ENCODE measurements at regions not wholly inside any gene's neighbourhood (a gene's known extent, or its start where the extent isn't known, plus 50 kb on each side); places are given as distances from the start of the nearest gene placed in this dataset.

DNA sequence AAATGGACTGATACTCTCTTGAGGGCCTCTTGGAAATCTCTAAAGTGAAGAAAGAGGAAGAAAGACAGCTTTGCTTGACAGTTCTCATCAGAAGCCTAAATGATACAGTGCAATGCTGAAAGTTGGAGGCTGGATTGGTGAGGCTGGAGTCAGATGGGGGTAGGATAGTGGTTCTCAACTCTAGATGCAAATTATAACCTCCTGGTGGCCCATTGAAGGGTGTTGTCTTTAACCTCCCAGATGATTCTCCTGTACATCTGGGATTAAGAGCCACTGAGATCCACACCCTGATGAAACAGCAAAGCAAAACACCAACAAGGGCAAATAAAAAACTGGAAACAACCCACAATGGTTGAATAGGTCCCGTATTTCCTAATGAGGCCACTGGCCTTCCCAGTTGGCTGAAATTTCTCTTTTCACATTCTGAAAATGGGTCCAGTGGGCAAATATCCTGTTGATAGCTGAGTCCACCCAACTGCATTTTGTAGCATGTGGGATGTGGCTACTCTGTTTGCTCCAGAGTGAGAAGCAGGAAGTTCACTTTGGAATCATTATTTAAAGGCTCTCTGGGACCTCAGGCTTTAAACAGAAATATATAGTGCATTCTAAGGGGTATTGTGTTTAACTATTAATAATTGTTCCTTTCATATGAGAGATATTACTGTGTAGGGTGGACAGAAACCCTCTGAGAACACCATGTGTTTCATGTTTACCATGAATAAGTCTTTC lies 208.1 kb downstream of the SOX4 start:
- H3K4me2 ChIP-seq (ENCODE audit: low read length), result no peak overlapping the region
- H3K27ac ChIP-seq (ENCODE audit: low read depth, low read length), result no peak overlapping the region
- H3F3A ChIP-seq (ENCODE audit: control insufficient read depth, insufficient read depth), result no peaks in the 10 kb centered on the region
- no peaks in the 10 kb centered on the region for H3K27me3 ChIP-seq (ENCODE audit: control insufficient read depth, low read length)
- H3K9me2 ChIP-seq (replicated peaks; ENCODE audit: control insufficient read depth, low read length), result no peaks in the 10 kb centered on the region
- no peak overlapping the region for H3K4me3 ChIP-seq (ENCODE audit: low read length)
- H3K9me3 ChIP-seq (ENCODE audit: control insufficient read depth, insufficient read depth, low read length), result no peaks in the 10 kb centered on the region
- H4K20me1 ChIP-seq (ENCODE audit: control insufficient read depth, insufficient read depth, low read depth, low read length), result no peaks in the 10 kb centered on the region
- H3K4me1 ChIP-seq (ENCODE audit: control insufficient read depth, low read length), result no peaks in the 10 kb centered on the region
- H3K79me2 ChIP-seq (ENCODE audit: control insufficient read depth, low read length), result no peaks in the 10 kb centered on the region
- TF ChIP-seq CTCF (IDR thresholded peaks at IDR 0.05; ENCODE audit: low read depth, low read length, poor library complexity, severe bottlenecking), result no peak
- TF ChIP-seq EZH2phosphoT487 (IDR thresholded peaks at IDR 0.05; ENCODE audit: borderline replicate concordance, low read length), result no peak
- no peaks in the 10 kb centered on the region for H3K36me3 ChIP-seq (ENCODE audit: control insufficient read depth, low read length)

- Histone ChIP-seq H3K9me3 (ENCODE audit: control insufficient read depth, insufficient read depth, low read length) (no peaks in the 10 kb centered on the region), H3K4me2 (ENCODE audit: low read length) (no peak overlapping the region), H3K4me3 (ENCODE audit: low read length) (no peak overlapping the region), H3F3A (ENCODE audit: control insufficient read depth, insufficient read depth) (no peaks in the 10 kb centered on the region), H3K27me3 (ENCODE audit: control insufficient read depth, low read length) (no peaks in the 10 kb centered on the region), H3K36me3 (ENCODE audit: control insufficient read depth, low read length) (no peaks in the 10 kb centered on the region), H3K4me1 (ENCODE audit: control insufficient read depth, low read length) (no peaks in the 10 kb centered on the region), H3K79me2 (ENCODE audit: control insufficient read depth, low read length) (no peaks in the 10 kb centered on the region), H3K9me2 (replicated peaks; ENCODE audit: control insufficient read depth, low read length) (no peaks in the 10 kb centered on the region), H3K27ac (ENCODE audit: low read depth, low read length) (no peak overlapping the region), H4K20me1 (ENCODE audit: control insufficient read depth, insufficient read depth, low read depth, low read length) (no peaks in the 10 kb centered on the region)
- no peak for TF ChIP-seq EZH2phosphoT487 (IDR thresholded peaks at IDR 0.05; ENCODE audit: borderline replicate concordance, low read length)
- no peak for TF ChIP-seq CTCF (IDR thresholded peaks at IDR 0.05; ENCODE audit: low read depth, low read length, poor library complexity, severe bottlenecking)
These were observed 208.7 kb downstream of the SOX4 start for GRCh38 chr6:21802175-21802822.

- H3K27me3 ChIP-seq (ENCODE audit: control insufficient read depth, low read length), result no peaks in the 10 kb centered on the region
These were observed 211.5 kb downstream of the SOX4 start for GRCh38 chr6:21804941-21805610.

More at GRCh38 chr6:21804941-21805610, 211.5 kb downstream of the SOX4 start:
- no peaks in the 10 kb centered on the region for H3F3A ChIP-seq (ENCODE audit: control insufficient read depth, insufficient read depth)
- no peaks in the 10 kb centered on the region for H3K36me3 ChIP-seq (ENCODE audit: control insufficient read depth, low read length)
- no peaks in the 10 kb centered on the region for H3K79me2 ChIP-seq (ENCODE audit: control insufficient read depth, low read length)
- no peak overlapping the region for H3K4me3 ChIP-seq (ENCODE audit: low read length)
- H3K4me1 ChIP-seq (ENCODE audit: control insufficient read depth, low read length), result no peaks in the 10 kb centered on the region
- H3K27ac ChIP-seq (ENCODE audit: low read depth, low read length), result no peak overlapping the region
- no peaks in the 10 kb centered on the region for H3K9me3 ChIP-seq (ENCODE audit: control insufficient read depth, insufficient read depth, low read length)
- H3K9me2 ChIP-seq (replicated peaks; ENCODE audit: control insufficient read depth, low read length), result no peaks in the 10 kb centered on the region
- TF ChIP-seq EZH2phosphoT487 (IDR thresholded peaks at IDR 0.05; ENCODE audit: borderline replicate concordance, low read length) (no peak), CTCF (IDR thresholded peaks at IDR 0.05; ENCODE audit: low read depth, low read length, poor library complexity, severe bottlenecking) (no peak)
- no peaks in the 10 kb centered on the region for H4K20me1 ChIP-seq (ENCODE audit: control insufficient read depth, insufficient read depth, low read depth, low read length)
- no peak overlapping the region for H3K4me2 ChIP-seq (ENCODE audit: low read length)

Measured in DOHH2 (cell line).